ENCODE measurements at regions not wholly inside any gene's neighbourhood (a gene's known extent, or its start where the extent isn't known, plus 50 kb on each side); places are given as distances from the start of the nearest gene placed in this dataset.

GRCh38 chr15:30794388-30794787 is 109.3 kb upstream of the FAN1 start:
- TF ChIP-seq ZBTB6 (tag by site-specific recombination; IDR thresholded peaks at IDR 0.05) (no peak), TCF7L2 (IDR thresholded peaks at IDR 0.05; ENCODE audit: borderline replicate concordance, low read depth, low read length) (no peak), CTCF (tag by site-specific recombination; IDR thresholded peaks at IDR 0.05) (no peak), REST (tag by site-specific recombination; IDR thresholded peaks at IDR 0.05) (no peak), ZBTB26 (tag by site-specific recombination; optimal IDR thresholded peaks at IDR 0.05) (no peak), SCRT1 (tag by site-specific recombination; IDR thresholded peaks at IDR 0.05; ENCODE audit: borderline replicate concordance) (no peak), ZNF544 (tag by site-specific recombination; IDR thresholded peaks at IDR 0.05) (no peak)
